Lower leg skin (tissue), 3 donors: ENCODE measurements at regions not wholly inside any gene's neighbourhood (a gene's known extent, or its start where the extent isn't known, plus 50 kb on each side); places are given as distances from the start of the nearest gene placed in this dataset.

Source experiments
- POLR2A ChIP-seq, 2 donors: fragments of 450-650 bp; IDR thresholded peaks; one replicate each; pipeline ENCODE4 v1.6.1; 2016 to 2017; ENCODE audit warnings: antibody characterized with exemption in 2 of 2, mild to moderate bottlenecking in 1 of 2, moderate library complexity in 1 of 2
- TF ChIP-seq, protein P1 (sequence below), 3 donors: fragments of 450-650 bp; IDR thresholded peaks; one replicate each; pipeline ENCODE4 v1.5.1; 2016; ENCODE audit warnings: antibody characterized with exemption in 3 of 3, mild to moderate bottlenecking in 3 of 3, moderate library complexity in 2 of 3

DNA sequence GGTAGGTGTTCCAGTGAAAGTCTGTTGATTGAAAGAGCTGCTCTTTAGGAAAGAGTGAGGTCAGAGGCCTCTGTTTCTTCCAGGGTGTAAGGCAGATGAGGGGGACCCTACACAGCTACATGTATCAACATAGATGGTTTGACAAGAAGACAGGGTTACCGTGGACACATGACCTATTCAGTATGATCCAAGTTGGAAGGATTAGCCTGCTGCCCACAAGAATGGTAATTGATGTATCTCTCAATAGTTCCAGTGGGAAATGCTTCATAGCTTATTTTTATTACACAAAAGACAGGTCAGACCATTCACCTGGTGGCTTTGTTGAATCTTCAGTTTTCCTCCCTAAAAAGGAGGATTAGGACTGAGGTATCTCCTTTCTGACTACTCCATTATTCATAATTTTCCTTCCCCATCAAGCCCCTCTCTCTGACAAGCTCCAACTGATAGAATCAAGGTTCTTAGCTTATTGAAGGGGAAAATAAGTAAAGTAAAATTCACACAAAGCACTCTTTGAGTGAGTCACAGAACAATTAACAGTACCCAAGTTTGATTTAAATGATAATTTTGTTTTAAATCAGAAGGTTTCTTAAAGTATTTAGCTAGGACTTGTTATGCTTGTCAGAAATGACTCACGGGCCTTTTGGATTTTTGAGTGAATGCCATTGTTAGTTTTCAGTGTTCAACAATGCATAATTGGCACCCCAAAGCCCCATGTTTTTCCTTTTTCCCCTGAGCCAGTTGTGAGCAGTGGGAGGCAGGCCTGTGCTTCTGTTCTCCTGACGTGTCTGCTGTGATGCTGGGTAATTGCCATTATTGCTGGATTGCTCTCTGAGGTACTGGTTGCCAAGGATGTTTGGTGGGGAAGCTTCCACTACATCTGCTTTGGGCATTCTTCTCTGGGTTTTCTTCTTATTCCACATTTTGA lies 373.2 kb downstream of the DDX10 start:
- no peak for TF ChIP-seq POLR2A (IDR thresholded peaks at IDR 0.05)
- TF ChIP-seq, protein P1, sequence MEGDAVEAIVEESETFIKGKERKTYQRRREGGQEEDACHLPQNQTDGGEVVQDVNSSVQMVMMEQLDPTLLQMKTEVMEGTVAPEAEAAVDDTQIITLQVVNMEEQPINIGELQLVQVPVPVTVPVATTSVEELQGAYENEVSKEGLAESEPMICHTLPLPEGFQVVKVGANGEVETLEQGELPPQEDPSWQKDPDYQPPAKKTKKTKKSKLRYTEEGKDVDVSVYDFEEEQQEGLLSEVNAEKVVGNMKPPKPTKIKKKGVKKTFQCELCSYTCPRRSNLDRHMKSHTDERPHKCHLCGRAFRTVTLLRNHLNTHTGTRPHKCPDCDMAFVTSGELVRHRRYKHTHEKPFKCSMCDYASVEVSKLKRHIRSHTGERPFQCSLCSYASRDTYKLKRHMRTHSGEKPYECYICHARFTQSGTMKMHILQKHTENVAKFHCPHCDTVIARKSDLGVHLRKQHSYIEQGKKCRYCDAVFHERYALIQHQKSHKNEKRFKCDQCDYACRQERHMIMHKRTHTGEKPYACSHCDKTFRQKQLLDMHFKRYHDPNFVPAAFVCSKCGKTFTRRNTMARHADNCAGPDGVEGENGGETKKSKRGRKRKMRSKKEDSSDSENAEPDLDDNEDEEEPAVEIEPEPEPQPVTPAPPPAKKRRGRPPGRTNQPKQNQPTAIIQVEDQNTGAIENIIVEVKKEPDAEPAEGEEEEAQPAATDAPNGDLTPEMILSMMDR (IDR thresholded peaks at IDR 0.05): no peak
